ENCODE measurements at regions not wholly inside any gene's neighbourhood (a gene's known extent, or its start where the extent isn't known, plus 50 kb on each side); places are given as distances from the start of the nearest gene placed in this dataset.

DNA sequence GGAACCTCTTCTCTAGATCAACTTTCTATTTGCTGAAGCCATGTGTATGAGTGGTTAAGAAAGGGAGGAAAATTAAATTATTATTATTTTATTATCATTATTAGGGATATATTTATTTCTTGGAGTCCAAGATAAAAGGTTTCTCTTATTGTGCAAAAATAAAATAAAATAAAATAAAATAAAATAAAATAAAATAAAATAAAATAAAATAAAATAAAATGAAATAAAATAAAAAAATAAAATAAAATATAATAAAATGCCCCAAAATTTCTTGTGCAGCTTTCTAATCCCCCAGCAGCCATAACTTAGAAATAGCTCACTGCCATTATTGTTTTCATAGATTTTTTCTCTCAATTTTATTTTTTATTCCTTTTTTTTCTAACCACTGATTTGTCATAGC is 526.8 kb downstream of the VGLL3 start:
- TF ChIP-seq CTCF (conservative IDR thresholded peaks at IDR 0.05 in 1 of 2, IDR thresholded peaks at IDR 0.05 in 1 of 2; ENCODE audit: extremely low read depth in 1 of 2, insufficient read depth in 1 of 2, low read depth in 1 of 2, low read length in 2 of 2) (no peak), EZH2 (IDR thresholded peaks at IDR 0.05; ENCODE audit: borderline replicate concordance, low read length) (no peak)
